ENCODE measurements at regions not wholly inside any gene's neighbourhood (a gene's known extent, or its start where the extent isn't known, plus 50 kb on each side); places are given as distances from the start of the nearest gene placed in this dataset.

- no peak for DNase-seq (ENCODE audit: low spot score)
- intact Hi-C loops (cut with DNase I), result no loop called here
Measured at GRCh38 chr3:64340641-64341101, 115.4 kb upstream of the PRICKLE2 start.

DNA sequence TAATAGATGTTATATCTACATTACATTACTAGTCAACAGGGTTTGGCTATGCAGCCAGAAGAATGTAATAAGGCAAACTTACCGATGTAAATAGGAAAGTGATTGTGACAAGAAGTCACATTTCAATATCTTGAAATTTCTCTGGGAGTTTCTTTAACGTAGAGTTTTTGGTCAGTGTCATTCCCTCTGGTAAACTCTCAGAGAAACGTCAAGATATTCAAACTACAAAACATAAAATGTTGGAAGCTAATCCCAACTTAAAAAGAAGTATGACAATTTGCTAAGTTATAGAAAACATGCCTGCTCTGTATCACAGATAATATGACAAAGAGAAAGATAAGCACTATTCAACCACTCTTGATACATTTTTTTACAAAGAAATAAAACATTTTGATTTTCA lies 111.2 kb upstream of the PRICKLE2 start:
- intact Hi-C loops (cut with DNase I), result no loop called here
- no peak for DNase-seq (ENCODE audit: low spot score)

DNA sequence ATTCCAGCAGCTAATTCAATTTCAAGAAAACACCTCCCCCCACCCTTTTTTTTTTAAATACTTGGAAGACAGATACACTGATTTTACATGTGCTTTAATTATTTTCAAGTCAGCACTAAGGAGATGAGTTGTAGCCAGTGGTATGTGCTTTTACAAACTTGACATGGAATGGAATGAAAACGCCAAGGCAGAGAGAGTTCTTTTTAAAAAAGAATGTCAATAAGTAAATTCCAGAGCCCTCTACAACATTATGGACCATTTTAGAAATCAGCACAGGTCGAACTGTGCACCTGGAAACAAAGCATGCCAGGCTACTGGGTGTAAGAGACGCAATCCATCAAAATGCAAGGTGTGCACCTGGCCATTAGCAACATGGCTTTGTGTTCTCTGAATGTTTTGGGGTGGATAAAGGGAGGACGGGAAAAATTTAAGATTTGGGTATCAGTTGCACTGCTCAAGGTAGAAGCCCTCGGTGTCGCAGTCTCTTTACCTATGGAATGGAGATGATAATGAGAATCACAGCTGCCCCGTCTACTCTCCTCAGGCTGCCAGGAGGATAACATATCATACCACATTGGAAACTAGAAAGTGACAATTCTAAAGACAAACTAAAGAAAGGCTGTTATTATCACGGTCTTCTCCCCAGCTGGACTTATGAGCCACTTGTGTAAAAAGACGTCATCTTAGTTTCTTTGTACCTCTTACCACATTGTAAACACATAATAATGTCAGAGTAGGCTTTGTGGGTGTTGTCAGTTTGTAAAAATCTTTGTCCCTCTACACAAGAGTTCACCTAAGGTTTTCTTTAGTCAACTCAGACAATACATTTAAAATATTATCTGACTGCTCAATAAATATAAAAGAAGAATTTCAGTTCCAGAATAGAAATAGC lies 107.4 kb upstream of the PRICKLE2 start:
- no peak for DNase-seq (ENCODE audit: low spot score)

DNA sequence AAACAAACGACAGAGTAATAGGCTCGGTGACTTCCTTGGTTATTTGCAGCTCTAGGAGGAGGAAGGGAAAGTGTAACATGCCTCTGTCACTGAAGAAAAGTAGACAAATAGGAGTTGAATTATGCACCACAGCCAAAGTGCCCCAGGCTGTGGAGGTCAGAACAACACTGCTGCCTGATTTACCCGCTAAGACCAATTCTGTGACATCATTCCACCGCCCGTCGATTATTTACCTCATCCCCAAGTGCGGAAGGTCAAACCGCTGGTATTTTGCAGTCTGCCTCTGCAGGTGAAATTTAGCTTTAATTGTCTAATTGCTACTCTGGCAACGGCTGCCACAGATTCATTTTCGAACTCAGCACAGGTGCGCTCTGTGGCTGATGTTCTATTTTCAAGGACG lies 106.3 kb upstream of the PRICKLE2 start:
- no peak for DNase-seq (ENCODE audit: low spot score)
- intact Hi-C loops (cut with DNase I), result no loop called here

More for the DNA sequence above, 107.4 kb upstream of the PRICKLE2 start:
- intact Hi-C loops (cut with DNase I), result no loop called here

GRCh38 chr3:64329037-64329436 lies 103.8 kb upstream of the PRICKLE2 start:
- intact Hi-C loops (cut with DNase I), result loop anchor here (10.0 kb wide), 2 partner anchors 64 to 144 kb away; no protein-coding TSS in a partner anchor

DNA sequence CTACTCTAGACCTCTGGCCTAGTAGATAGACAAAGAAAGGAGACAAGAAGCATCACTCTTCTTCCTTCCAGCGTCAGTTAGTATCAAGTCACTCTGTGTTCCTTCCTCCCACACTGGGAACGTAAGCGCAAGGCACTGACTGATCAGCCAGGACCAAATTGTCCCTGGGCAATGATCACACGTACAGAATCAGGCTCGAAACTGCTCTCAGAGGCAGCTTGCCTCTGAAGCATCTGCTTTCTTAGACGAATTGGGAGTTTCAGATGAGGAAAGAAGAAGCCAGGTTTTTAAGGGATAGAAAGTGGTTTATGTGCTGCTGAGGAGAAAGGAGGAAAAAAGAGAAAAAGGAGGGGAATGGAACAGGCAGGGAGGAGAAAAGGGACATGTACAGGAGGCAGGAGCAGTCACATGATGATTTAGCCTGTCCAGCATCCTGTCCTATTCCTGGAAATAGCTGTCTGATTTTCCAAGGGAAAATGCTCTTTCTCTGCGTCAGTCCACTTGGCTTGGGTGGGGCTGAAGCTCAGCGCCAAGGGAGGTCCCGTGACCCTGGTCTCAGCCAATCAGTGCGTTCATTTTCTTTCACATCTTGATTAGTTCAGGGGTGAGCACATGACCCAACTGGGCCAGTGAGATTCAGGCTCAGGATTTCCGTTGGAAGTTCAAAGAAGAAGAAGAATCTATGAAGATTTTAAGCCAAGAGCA lies 102.0 kb upstream of the PRICKLE2 start:
- intact Hi-C loops (cut with DNase I), result loop anchor here (10.0 kb wide), 2 partner anchors 62 to 142 kb away; no protein-coding TSS in a partner anchor
- DNase-seq (ENCODE audit: low spot score), result peak; percentile 79

More at GRCh38 chr3:64329037-64329436, 103.8 kb upstream of the PRICKLE2 start:
- no peak for DNase-seq (ENCODE audit: low spot score)

DNA sequence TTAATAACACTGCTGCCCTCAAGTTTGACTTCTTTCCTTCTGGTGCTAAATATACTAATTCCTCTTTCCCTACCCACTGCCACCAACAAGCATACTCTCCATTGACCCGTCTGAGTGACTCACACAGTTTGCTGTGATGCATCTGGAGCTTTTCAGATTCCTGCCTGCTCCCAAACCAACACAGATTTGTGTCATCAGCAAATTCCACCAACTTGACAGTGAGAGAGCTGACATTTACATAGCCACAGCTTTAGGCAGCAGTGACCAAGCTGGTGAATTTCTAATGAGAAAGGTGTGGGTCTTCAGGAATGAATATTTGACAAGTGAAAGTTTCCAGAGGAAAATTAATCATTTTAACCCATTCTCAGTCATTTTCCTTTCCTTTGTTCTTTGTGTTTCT lies 96.5 kb upstream of the PRICKLE2 start:
- intact Hi-C loops (cut with DNase I), result loop anchor here (10.0 kb wide), 2 partner anchors 57 to 137 kb away; no protein-coding TSS in a partner anchor
- no peak for DNase-seq (ENCODE audit: low spot score)

GRCh38 chr3:64319391-64319790 lies 94.1 kb upstream of the PRICKLE2 start:
- intact Hi-C loops (cut with DNase I), result loop anchor here (10.0 kb wide), 2 partner anchors 75 to 255 kb away; no protein-coding TSS in a partner anchor
- DNase-seq (ENCODE audit: low spot score), result no peak

GRCh38 chr3:64318668-64319271 lies 93.5 kb upstream of the PRICKLE2 start:
- intact Hi-C loops (cut with DNase I), result loop anchor here (10.0 kb wide), 2 partner anchors 76 to 254 kb away; no protein-coding TSS in a partner anchor
- no peak for DNase-seq (ENCODE audit: low spot score)

DNA sequence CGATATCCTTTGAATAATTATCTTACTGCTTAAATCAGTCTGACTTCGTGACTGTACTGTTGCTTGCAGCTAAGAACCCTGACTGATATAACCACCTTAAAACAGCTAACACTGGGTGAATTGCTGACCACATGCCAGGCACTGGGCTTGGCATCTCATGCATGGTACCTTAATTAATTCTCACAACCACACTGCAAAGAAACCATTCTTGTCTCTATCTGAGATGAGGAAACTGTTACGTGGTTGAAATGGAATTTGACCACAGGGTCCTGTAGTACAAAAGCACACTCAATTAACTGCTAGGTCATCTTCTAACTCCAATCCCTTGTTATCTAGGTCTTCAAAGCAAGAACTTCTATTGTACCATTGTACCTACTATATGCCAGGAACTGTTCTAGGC lies 92.7 kb upstream of the PRICKLE2 start:
- no peak for DNase-seq (ENCODE audit: low spot score)
- intact Hi-C loops (cut with DNase I), result loop anchor here (10.0 kb wide), 2 partner anchors 77 to 253 kb away; no protein-coding TSS in a partner anchor

DNA sequence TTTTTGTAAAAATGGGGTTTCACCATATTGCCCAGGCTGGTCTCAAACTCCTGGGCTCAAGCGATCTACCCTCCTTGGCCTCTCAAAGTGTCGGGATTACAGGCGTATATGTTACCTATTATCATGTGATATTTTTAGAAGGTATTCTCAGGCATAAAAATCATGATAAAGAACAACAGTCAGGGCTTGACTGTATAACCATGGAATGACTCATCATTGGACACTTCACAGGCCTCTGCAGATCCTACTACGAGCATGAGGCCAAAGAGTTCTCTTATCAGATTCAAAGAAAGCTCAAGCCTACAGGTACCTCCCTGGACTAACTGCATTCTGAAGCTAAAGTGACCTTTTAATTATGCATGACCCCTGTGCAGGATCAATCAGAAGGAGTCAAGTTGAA lies 91.7 kb upstream of the PRICKLE2 start:
- no peak for DNase-seq (ENCODE audit: low spot score)
- intact Hi-C loops (cut with DNase I), result loop anchor here (10.0 kb wide), 2 partner anchors 78 to 252 kb away; no protein-coding TSS in a partner anchor

GRCh38 chr3:64311424-64312061 lies 86.3 kb upstream of the PRICKLE2 start:
- no peak for DNase-seq (ENCODE audit: low spot score)
- intact Hi-C loops (cut with DNase I), result loop anchor here (5.0 to 10.0 kb wide), 3 partner anchors 41 to 247 kb away; no protein-coding TSS in a partner anchor

DNA sequence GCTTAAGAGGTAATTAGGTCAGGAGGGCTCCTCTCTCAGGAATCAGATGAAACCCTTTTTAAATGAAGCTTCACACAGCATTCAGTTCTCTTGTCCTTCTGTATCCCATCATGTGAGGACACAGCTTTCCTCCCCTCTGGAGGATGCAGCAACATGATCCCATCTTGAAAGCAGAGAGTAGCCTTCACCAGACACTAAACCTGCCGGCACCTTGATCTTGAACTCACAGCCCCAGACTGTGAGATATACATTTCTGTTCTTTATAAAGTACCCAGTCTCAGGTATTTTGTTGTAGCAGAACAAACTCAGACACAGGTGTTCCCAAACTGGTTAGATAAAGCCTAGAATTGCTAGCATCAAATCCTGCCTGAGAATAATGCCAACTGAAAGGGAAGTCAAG lies 83.7 kb upstream of the PRICKLE2 start:
- no peak for DNase-seq (ENCODE audit: low spot score)
- intact Hi-C loops (cut with DNase I), result no loop called here

GRCh38 chr3:64306745-64307144 lies 81.5 kb upstream of the PRICKLE2 start:
- intact Hi-C loops (cut with DNase I), result no loop called here
- no peak for DNase-seq (ENCODE audit: low spot score)

- DNase-seq (ENCODE audit: low spot score), result no peak
- intact Hi-C loops (cut with DNase I), result no loop called here
Measured at GRCh38 chr3:64305731-64306130, 80.5 kb upstream of the PRICKLE2 start.

GRCh38 chr3:64304828-64305410 lies 79.7 kb upstream of the PRICKLE2 start:
- intact Hi-C loops (cut with DNase I), result no loop called here
- DNase-seq (ENCODE audit: low spot score), result no peak

- DNase-seq (ENCODE audit: low spot score), result no peak
- intact Hi-C loops (cut with DNase I), result no loop called here
Measured at GRCh38 chr3:64303881-64304280, 78.6 kb upstream of the PRICKLE2 start.

DNA sequence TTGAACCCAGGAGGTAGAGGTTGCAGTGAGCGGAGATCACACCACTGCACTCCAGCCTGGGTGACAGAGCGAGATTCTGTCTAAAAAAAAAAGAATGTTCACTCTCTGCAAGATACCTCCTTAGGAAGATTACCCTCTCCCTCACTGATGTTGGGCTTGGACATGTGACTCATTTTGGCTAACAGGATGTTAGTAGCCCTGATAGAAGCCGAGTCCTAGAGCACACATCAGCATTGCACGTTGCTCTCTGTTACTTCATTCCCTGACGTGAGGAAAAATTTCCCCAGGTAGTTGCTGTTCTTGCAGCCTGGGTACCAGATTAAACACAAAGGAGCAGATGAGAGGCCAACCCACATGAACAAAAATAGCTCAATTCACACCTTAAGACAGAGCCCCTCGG lies 78.1 kb upstream of the PRICKLE2 start:
- intact Hi-C loops (cut with DNase I), result no loop called here

DNA sequence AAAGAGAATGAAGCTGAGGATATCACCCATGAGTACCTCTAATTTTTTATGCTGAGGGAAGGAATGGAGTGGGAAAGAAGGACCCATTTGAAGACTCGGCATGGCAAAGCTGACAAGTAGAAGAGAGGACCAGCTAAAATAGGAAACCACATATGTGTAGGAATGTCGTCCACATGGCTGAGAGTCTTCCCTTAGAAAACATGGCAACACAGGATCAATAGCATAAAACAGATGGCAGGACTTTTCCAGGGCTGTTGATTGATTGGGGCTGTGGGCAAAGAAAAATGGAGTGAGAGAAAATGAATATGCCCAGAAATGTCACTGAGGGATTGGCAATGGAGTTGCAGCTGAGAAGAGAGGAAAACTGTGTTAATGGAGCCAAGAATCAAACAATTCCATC lies 76.2 kb upstream of the PRICKLE2 start:
- no peak for DNase-seq (ENCODE audit: low spot score)
- intact Hi-C loops (cut with DNase I), result no loop called here

More for the DNA sequence above, 78.1 kb upstream of the PRICKLE2 start:
- no peak for DNase-seq (ENCODE audit: low spot score)
